Glutamatergic neuron (in vitro differentiated cells): ENCODE measurements at regions not wholly inside any gene's neighbourhood (a gene's known extent, or its start where the extent isn't known, plus 50 kb on each side); places are given as distances from the start of the nearest gene placed in this dataset.

ENCODE experiments used
- DNase-seq: peaks from one replicate; pipeline ENCODE4 v3.0.0; 2022
- H3K27ac Mint-ChIP-seq: one replicate; pipeline ENCODE4 v1.8.0; 2020; ENCODE audit warnings: mild to moderate bottlenecking, mixed read lengths, inconsistent platforms; ENCODE audit not compliant: unreplicated experiment
- H3K27me3 Mint-ChIP-seq: one replicate; pipeline ENCODE4 v1.8.0; 2020; ENCODE audit warnings: mild to moderate bottlenecking, moderate library complexity, mixed read lengths, inconsistent platforms; ENCODE audit not compliant: unreplicated experiment
- H3K36me3 Mint-ChIP-seq: one replicate; pipeline ENCODE4 v1.8.0; 2020; ENCODE audit warnings: mild to moderate bottlenecking, mixed read lengths, inconsistent platforms; ENCODE audit not compliant: unreplicated experiment
- H3K4me1 Mint-ChIP-seq: one replicate; pipeline ENCODE4 v1.8.0; 2020; ENCODE audit warnings: mild to moderate bottlenecking, low read depth, mixed read lengths, inconsistent platforms; ENCODE audit not compliant: unreplicated experiment
- H3K4me3 Mint-ChIP-seq: one replicate; pipeline ENCODE4 v1.8.0; 2020; ENCODE audit warnings: mild to moderate bottlenecking, mixed read lengths, inconsistent platforms; ENCODE audit not compliant: unreplicated experiment
- H3K9me3 Mint-ChIP-seq: one replicate; pipeline ENCODE4 v1.8.0; 2020; ENCODE audit warnings: mild to moderate bottlenecking, moderate library complexity, mixed read lengths, inconsistent platforms; ENCODE audit not compliant: unreplicated experiment
- CTCF ChIP-seq: fragments of 200-600 bp; sonication (generic); IDR thresholded peaks from one replicate; pipeline ENCODE4 v1.5.0; 2021; ENCODE audit not compliant: partially characterized antibody, unreplicated experiment

GRCh38 chr17:79331492-79331891, 256.9 kb downstream of the ENGASE start:
- Mint-ChIP-seq H3K4me3 (peak overlapping the region; percentile 76), H3K9me3 (peaks cover 37% of the 10 kb centered on the region)

GRCh38 chr17:79330696-79331095, 256.1 kb downstream of the ENGASE start:
- Mint-ChIP-seq H3K27me3 (peaks cover 39% of the 10 kb centered on the region), H3K4me3 (peak overlapping the region; percentile 76), H3K27ac (peak overlapping the region; percentile 97)

More at GRCh38 chr17:79331492-79331891, 256.9 kb downstream of the ENGASE start:
- DNase-seq: no peak
- peaks cover 62% of the 10 kb centered on the region for H3K4me1 Mint-ChIP-seq
- no peaks in the 10 kb centered on the region for H3K36me3 Mint-ChIP-seq
- H3K27me3 Mint-ChIP-seq: peaks cover 44% of the 10 kb centered on the region
- peak overlapping the region; percentile 97 for H3K27ac Mint-ChIP-seq
- TF ChIP-seq CTCF: no peak

GRCh38 chr17:79330229-79330628, 255.6 kb downstream of the ENGASE start:
- no peak for TF ChIP-seq CTCF
- no peak for DNase-seq
- H3K36me3 Mint-ChIP-seq: no peaks in the 10 kb centered on the region
- H3K9me3 Mint-ChIP-seq: peaks cover 30% of the 10 kb centered on the region
- peaks cover 36% of the 10 kb centered on the region for H3K27me3 Mint-ChIP-seq
- no peak overlapping the region for H3K27ac Mint-ChIP-seq
- no peak overlapping the region for H3K4me3 Mint-ChIP-seq
- peaks cover 65% of the 10 kb centered on the region for H3K4me1 Mint-ChIP-seq

More at GRCh38 chr17:79330696-79331095, 256.1 kb downstream of the ENGASE start:
- H3K9me3 Mint-ChIP-seq: peaks cover 32% of the 10 kb centered on the region
- no peak for DNase-seq
- H3K36me3 Mint-ChIP-seq: no peaks in the 10 kb centered on the region
- no peak for TF ChIP-seq CTCF
- H3K4me1 Mint-ChIP-seq: peaks cover 65% of the 10 kb centered on the region

GRCh38 chr17:79326814-79327213, 252.2 kb downstream of the ENGASE start:
- Mint-ChIP-seq H3K9me3 (peaks cover 31% of the 10 kb centered on the region), H3K27me3 (peaks cover 22% of the 10 kb centered on the region), H3K4me3 (no peak overlapping the region), H3K4me1 (peaks cover 58% of the 10 kb centered on the region), H3K36me3 (no peaks in the 10 kb centered on the region), H3K27ac (no peak overlapping the region)
- TF ChIP-seq CTCF: no peak
- DNase-seq: no peak

- H3K9me3 Mint-ChIP-seq: peaks cover 30% of the 10 kb centered on the region
- no peak for TF ChIP-seq CTCF
- no peak overlapping the region for H3K4me3 Mint-ChIP-seq
- no peak overlapping the region for H3K27ac Mint-ChIP-seq
- peaks cover 51% of the 10 kb centered on the region for H3K4me1 Mint-ChIP-seq
- H3K36me3 Mint-ChIP-seq: no peaks in the 10 kb centered on the region
- peaks cover 20% of the 10 kb centered on the region for H3K27me3 Mint-ChIP-seq
- DNase-seq: no peak
Measured at GRCh38 chr17:79325709-79326430, 251.2 kb downstream of the ENGASE start.
